ENCODE measurements at regions not wholly inside any gene's neighbourhood (a gene's known extent, or its start where the extent isn't known, plus 50 kb on each side); places are given as distances from the start of the nearest gene placed in this dataset.

GRCh38 chr7:152485826-152486225 is 50.0 kb upstream of the KMT2C start:
- Histone ChIP-seq H3K4me1 (ENCODE audit: control insufficient read depth in 1 of 2, insufficient read depth in 1 of 2, low read depth in 1 of 2, low read length in 1 of 2) (no peaks in the 10 kb centered on the region), H3K4me3 (ENCODE audit: low read depth in 1 of 2, low read length in 1 of 2) (no peak overlapping the region), H3K27ac (no peak overlapping the region), H3K36me3 (no peaks in the 10 kb centered on the region), H3K9me3 (no peaks in the 10 kb centered on the region), H3K27me3 (no peaks in the 10 kb centered on the region)
- TF ChIP-seq, protein P1, sequence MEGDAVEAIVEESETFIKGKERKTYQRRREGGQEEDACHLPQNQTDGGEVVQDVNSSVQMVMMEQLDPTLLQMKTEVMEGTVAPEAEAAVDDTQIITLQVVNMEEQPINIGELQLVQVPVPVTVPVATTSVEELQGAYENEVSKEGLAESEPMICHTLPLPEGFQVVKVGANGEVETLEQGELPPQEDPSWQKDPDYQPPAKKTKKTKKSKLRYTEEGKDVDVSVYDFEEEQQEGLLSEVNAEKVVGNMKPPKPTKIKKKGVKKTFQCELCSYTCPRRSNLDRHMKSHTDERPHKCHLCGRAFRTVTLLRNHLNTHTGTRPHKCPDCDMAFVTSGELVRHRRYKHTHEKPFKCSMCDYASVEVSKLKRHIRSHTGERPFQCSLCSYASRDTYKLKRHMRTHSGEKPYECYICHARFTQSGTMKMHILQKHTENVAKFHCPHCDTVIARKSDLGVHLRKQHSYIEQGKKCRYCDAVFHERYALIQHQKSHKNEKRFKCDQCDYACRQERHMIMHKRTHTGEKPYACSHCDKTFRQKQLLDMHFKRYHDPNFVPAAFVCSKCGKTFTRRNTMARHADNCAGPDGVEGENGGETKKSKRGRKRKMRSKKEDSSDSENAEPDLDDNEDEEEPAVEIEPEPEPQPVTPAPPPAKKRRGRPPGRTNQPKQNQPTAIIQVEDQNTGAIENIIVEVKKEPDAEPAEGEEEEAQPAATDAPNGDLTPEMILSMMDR (IDR thresholded peaks at IDR 0.05): no peak

All from neutrophil (primary cell).